WTC11 (cell line): ENCODE measurements at regions not wholly inside any gene's neighbourhood (a gene's known extent, or its start where the extent isn't known, plus 50 kb on each side); places are given as distances from the start of the nearest gene placed in this dataset.

Experiments used
- EMX1 ChIP-seq: fragments of 250-450 bp; sonication (Bioruptor Pico); IDR thresholded peaks from 2 replicates; pipeline ENCODE4 v1.8.0; 2021; ENCODE audit warnings: mild to moderate bottlenecking
- FOXJ3 ChIP-seq: sonication (generic); formaldehyde crosslinking; IDR thresholded peaks from 2 replicates; pipeline ENCODE4 v1.9.0; 2021; ENCODE audit warnings: missing genetic modification reagents, mild to moderate bottlenecking, borderline replicate concordance
- MXD4 ChIP-seq: fragments of 250-450 bp; sonication (Bioruptor Pico); IDR thresholded peaks from 2 replicates; pipeline ENCODE4 v1.8.0; 2021; ENCODE audit warnings: mild to moderate bottlenecking, moderate library complexity, borderline replicate concordance
- NFYB ChIP-seq: sonication (generic); formaldehyde crosslinking; conservative IDR thresholded peaks from 2 replicates; pipeline ENCODE4 v1.8.0; 2022; ENCODE audit warnings: low read depth, missing genetic modification reagents
- RORB ChIP-seq: fragments of 250-450 bp; sonication (Bioruptor Pico); IDR thresholded peaks from 2 replicates; pipeline ENCODE4 v1.9.0; 2021; ENCODE audit warnings: mild to moderate bottlenecking
- TCF7 ChIP-seq: sonication (generic); formaldehyde crosslinking; IDR thresholded peaks from 2 replicates; pipeline ENCODE4 v1.8.0; 2022; ENCODE audit warnings: mild to moderate bottlenecking, low read depth, missing genetic modification reagents, moderate library complexity
- TEAD1 ChIP-seq: sonication (generic); formaldehyde crosslinking; IDR thresholded peaks from 2 replicates; pipeline ENCODE4 v1.8.0; 2022; ENCODE audit warnings: mild to moderate bottlenecking, missing genetic modification reagents
- ZNF396 ChIP-seq: fragments of 250-450 bp; sonication (Bioruptor Pico); IDR thresholded peaks from 2 replicates; pipeline ENCODE4 v1.8.0; 2021; ENCODE audit warnings: mild to moderate bottlenecking, moderate library complexity, borderline replicate concordance
- ZNF416 ChIP-seq: fragments of 250-450 bp; sonication (Bioruptor Pico); IDR thresholded peaks from 2 replicates; pipeline ENCODE4 v1.9.0; 2021; ENCODE audit warnings: mild to moderate bottlenecking, inconsistent platforms
- ZNF671 ChIP-seq: fragments of 250-450 bp; sonication (Bioruptor Pico); IDR thresholded peaks from 2 replicates; pipeline ENCODE4 v1.8.0; 2021; ENCODE audit warnings: mild to moderate bottlenecking
- TF ChIP-seq, protein P1 (sequence below): fragments of 250-450 bp; sonication (Bioruptor Pico); IDR thresholded peaks from 2 replicates; pipeline ENCODE4 v1.8.0; 2021; ENCODE audit warnings: mild to moderate bottlenecking
- TF ChIP-seq, protein P2 (sequence below): sonication (generic); formaldehyde crosslinking; IDR thresholded peaks from 2 replicates; pipeline ENCODE4 v1.8.0; 2023; ENCODE audit warnings: missing genetic modification reagents, mild to moderate bottlenecking, borderline replicate concordance
- TF ChIP-seq, protein P3 (sequence below): sonication (generic); formaldehyde crosslinking; IDR thresholded peaks from 2 replicates; pipeline ENCODE4 v1.8.1; 2022; ENCODE audit warnings: low read depth, missing genetic modification reagents, borderline replicate concordance
- TF ChIP-seq, protein P4 (sequence below): fragments of 250-450 bp; sonication (Bioruptor Pico); IDR thresholded peaks from 2 replicates; pipeline ENCODE4 v1.9.0; 2021; ENCODE audit warnings: mild to moderate bottlenecking
- TF ChIP-seq, protein P5 (sequence below): sonication (generic); formaldehyde crosslinking; IDR thresholded peaks from 2 replicates; pipeline ENCODE4 v1.8.1; 2023; ENCODE audit warnings: mild to moderate bottlenecking, missing genetic modification reagents
- TF ChIP-seq, protein P6 (sequence below): sonication (generic); formaldehyde crosslinking; IDR thresholded peaks from 2 replicates; pipeline ENCODE4 v1.8.0; 2023; ENCODE audit warnings: missing genetic modification reagents
- TF ChIP-seq, protein P7 (sequence below): sonication (generic); formaldehyde crosslinking; IDR thresholded peaks from 2 replicates; pipeline ENCODE4 v1.8.0; 2023; ENCODE audit warnings: mild to moderate bottlenecking, missing genetic modification reagents
- TF ChIP-seq, protein P8 (sequence below): sonication (generic); formaldehyde crosslinking; IDR thresholded peaks from 2 replicates; pipeline ENCODE4 v1.8.1; 2023; ENCODE audit warnings: mild to moderate bottlenecking, missing genetic modification reagents, borderline replicate concordance

DNA sequence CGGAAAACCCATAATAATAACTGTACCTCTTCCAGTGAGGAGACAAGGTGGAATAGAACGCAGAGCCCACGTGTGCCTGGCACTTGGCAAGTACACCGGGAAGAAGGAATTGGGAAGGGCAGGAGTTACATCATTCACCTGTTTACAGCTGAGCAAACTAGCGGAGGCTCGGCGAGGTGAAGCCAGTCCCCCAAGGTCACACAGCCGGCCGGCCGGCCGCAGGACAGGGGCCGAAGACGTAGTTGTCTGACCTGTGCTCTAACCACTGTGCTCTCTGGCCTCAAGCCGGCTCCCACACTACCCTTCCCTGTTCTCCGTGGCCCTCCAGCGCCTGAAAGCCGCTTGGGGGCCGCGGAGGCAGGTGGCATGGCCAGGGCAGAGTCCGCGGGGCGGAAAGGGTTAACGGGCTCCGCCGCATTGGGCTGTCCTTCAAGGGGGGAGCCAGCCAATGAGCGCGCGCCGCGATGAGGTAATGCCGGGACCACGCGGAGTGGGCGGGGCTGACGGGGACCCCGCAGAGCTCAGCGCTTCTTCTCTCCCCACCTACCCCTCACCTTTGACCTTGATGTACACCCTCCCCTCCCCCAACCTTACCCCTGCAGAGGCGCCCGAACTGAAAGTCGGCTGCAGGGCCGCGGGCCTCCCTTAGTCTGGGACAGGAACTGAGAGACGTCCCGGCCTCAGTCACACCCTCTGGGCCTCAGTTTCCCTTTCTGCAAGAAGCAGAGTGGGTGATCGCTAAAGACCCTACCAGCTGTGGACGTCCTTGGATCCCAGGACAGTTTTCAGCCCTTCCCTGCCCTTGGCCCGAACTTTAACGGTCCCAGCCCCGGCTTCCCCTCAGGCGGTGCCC is 125.1 kb downstream of the C9orf50 start (continued):
- TF ChIP-seq, protein P1, sequence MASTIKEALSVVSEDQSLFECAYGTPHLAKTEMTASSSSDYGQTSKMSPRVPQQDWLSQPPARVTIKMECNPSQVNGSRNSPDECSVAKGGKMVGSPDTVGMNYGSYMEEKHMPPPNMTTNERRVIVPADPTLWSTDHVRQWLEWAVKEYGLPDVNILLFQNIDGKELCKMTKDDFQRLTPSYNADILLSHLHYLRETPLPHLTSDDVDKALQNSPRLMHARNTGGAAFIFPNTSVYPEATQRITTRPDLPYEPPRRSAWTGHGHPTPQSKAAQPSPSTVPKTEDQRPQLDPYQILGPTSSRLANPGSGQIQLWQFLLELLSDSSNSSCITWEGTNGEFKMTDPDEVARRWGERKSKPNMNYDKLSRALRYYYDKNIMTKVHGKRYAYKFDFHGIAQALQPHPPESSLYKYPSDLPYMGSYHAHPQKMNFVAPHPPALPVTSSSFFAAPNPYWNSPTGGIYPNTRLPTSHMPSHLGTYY (CRISPR knock-in tag): no peak
- no peak for TF ChIP-seq MXD4 (CRISPR knock-in tag)
- no peak for TF ChIP-seq ZNF416 (CRISPR knock-in tag)
- TF ChIP-seq TEAD1 (CRISPR knock-in tag): no peak
- TF ChIP-seq, protein P2, sequence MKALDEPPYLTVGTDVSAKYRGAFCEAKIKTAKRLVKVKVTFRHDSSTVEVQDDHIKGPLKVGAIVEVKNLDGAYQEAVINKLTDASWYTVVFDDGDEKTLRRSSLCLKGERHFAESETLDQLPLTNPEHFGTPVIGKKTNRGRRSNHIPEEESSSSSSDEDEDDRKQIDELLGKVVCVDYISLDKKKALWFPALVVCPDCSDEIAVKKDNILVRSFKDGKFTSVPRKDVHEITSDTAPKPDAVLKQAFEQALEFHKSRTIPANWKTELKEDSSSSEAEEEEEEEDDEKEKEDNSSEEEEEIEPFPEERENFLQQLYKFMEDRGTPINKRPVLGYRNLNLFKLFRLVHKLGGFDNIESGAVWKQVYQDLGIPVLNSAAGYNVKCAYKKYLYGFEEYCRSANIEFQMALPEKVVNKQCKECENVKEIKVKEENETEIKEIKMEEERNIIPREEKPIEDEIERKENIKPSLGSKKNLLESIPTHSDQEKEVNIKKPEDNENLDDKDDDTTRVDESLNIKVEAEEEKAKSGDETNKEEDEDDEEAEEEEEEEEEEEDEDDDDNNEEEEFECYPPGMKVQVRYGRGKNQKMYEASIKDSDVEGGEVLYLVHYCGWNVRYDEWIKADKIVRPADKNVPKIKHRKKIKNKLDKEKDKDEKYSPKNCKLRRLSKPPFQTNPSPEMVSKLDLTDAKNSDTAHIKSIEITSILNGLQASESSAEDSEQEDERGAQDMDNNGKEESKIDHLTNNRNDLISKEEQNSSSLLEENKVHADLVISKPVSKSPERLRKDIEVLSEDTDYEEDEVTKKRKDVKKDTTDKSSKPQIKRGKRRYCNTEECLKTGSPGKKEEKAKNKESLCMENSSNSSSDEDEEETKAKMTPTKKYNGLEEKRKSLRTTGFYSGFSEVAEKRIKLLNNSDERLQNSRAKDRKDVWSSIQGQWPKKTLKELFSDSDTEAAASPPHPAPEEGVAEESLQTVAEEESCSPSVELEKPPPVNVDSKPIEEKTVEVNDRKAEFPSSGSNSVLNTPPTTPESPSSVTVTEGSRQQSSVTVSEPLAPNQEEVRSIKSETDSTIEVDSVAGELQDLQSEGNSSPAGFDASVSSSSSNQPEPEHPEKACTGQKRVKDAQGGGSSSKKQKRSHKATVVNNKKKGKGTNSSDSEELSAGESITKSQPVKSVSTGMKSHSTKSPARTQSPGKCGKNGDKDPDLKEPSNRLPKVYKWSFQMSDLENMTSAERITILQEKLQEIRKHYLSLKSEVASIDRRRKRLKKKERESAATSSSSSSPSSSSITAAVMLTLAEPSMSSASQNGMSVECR (CRISPR knock-in tag): 0 out of 2 replicates have a peak, but pooled peaks have one; percentile 31
- TF ChIP-seq RORB (CRISPR knock-in tag): no peak
- TF ChIP-seq ZNF396 (CRISPR knock-in tag): no peak
- TF ChIP-seq FOXJ3 (CRISPR knock-in tag): no peak
- TF ChIP-seq, protein P3, sequence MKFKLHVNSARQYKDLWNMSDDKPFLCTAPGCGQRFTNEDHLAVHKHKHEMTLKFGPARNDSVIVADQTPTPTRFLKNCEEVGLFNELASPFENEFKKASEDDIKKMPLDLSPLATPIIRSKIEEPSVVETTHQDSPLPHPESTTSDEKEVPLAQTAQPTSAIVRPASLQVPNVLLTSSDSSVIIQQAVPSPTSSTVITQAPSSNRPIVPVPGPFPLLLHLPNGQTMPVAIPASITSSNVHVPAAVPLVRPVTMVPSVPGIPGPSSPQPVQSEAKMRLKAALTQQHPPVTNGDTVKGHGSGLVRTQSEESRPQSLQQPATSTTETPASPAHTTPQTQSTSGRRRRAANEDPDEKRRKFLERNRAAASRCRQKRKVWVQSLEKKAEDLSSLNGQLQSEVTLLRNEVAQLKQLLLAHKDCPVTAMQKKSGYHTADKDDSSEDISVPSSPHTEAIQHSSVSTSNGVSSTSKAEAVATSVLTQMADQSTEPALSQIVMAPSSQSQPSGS (CRISPR knock-in tag): 0 out of 2 replicates have a peak, but pooled peaks have one; percentile 68
- TF ChIP-seq, protein P4, sequence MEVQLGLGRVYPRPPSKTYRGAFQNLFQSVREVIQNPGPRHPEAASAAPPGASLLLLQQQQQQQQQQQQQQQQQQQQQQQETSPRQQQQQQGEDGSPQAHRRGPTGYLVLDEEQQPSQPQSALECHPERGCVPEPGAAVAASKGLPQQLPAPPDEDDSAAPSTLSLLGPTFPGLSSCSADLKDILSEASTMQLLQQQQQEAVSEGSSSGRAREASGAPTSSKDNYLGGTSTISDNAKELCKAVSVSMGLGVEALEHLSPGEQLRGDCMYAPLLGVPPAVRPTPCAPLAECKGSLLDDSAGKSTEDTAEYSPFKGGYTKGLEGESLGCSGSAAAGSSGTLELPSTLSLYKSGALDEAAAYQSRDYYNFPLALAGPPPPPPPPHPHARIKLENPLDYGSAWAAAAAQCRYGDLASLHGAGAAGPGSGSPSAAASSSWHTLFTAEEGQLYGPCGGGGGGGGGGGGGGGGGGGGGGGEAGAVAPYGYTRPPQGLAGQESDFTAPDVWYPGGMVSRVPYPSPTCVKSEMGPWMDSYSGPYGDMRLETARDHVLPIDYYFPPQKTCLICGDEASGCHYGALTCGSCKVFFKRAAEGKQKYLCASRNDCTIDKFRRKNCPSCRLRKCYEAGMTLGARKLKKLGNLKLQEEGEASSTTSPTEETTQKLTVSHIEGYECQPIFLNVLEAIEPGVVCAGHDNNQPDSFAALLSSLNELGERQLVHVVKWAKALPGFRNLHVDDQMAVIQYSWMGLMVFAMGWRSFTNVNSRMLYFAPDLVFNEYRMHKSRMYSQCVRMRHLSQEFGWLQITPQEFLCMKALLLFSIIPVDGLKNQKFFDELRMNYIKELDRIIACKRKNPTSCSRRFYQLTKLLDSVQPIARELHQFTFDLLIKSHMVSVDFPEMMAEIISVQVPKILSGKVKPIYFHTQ: no peak
- TF ChIP-seq, protein P5, sequence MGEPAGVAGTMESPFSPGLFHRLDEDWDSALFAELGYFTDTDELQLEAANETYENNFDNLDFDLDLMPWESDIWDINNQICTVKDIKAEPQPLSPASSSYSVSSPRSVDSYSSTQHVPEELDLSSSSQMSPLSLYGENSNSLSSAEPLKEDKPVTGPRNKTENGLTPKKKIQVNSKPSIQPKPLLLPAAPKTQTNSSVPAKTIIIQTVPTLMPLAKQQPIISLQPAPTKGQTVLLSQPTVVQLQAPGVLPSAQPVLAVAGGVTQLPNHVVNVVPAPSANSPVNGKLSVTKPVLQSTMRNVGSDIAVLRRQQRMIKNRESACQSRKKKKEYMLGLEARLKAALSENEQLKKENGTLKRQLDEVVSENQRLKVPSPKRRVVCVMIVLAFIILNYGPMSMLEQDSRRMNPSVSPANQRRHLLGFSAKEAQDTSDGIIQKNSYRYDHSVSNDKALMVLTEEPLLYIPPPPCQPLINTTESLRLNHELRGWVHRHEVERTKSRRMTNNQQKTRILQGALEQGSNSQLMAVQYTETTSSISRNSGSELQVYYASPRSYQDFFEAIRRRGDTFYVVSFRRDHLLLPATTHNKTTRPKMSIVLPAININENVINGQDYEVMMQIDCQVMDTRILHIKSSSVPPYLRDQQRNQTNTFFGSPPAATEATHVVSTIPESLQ (CRISPR knock-in tag): no peak
- no peak for TF ChIP-seq TCF7 (CRISPR knock-in tag)
- no peak for TF ChIP-seq EMX1 (CRISPR knock-in tag)
- TF ChIP-seq NFYB (CRISPR knock-in tag): peak; percentile 85
- TF ChIP-seq, protein P6, sequence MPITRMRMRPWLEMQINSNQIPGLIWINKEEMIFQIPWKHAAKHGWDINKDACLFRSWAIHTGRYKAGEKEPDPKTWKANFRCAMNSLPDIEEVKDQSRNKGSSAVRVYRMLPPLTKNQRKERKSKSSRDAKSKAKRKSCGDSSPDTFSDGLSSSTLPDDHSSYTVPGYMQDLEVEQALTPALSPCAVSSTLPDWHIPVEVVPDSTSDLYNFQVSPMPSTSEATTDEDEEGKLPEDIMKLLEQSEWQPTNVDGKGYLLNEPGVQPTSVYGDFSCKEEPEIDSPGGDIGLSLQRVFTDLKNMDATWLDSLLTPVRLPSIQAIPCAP (CRISPR knock-in tag): no peak
- TF ChIP-seq, protein P7, sequence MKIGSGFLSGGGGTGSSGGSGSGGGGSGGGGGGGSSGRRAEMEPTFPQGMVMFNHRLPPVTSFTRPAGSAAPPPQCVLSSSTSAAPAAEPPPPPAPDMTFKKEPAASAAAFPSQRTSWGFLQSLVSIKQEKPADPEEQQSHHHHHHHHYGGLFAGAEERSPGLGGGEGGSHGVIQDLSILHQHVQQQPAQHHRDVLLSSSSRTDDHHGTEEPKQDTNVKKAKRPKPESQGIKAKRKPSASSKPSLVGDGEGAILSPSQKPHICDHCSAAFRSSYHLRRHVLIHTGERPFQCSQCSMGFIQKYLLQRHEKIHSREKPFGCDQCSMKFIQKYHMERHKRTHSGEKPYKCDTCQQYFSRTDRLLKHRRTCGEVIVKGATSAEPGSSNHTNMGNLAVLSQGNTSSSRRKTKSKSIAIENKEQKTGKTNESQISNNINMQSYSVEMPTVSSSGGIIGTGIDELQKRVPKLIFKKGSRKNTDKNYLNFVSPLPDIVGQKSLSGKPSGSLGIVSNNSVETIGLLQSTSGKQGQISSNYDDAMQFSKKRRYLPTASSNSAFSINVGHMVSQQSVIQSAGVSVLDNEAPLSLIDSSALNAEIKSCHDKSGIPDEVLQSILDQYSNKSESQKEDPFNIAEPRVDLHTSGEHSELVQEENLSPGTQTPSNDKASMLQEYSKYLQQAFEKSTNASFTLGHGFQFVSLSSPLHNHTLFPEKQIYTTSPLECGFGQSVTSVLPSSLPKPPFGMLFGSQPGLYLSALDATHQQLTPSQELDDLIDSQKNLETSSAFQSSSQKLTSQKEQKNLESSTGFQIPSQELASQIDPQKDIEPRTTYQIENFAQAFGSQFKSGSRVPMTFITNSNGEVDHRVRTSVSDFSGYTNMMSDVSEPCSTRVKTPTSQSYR: peak; percentile 89
- TF ChIP-seq ZNF671 (CRISPR knock-in tag): no peak
- TF ChIP-seq, protein P8, sequence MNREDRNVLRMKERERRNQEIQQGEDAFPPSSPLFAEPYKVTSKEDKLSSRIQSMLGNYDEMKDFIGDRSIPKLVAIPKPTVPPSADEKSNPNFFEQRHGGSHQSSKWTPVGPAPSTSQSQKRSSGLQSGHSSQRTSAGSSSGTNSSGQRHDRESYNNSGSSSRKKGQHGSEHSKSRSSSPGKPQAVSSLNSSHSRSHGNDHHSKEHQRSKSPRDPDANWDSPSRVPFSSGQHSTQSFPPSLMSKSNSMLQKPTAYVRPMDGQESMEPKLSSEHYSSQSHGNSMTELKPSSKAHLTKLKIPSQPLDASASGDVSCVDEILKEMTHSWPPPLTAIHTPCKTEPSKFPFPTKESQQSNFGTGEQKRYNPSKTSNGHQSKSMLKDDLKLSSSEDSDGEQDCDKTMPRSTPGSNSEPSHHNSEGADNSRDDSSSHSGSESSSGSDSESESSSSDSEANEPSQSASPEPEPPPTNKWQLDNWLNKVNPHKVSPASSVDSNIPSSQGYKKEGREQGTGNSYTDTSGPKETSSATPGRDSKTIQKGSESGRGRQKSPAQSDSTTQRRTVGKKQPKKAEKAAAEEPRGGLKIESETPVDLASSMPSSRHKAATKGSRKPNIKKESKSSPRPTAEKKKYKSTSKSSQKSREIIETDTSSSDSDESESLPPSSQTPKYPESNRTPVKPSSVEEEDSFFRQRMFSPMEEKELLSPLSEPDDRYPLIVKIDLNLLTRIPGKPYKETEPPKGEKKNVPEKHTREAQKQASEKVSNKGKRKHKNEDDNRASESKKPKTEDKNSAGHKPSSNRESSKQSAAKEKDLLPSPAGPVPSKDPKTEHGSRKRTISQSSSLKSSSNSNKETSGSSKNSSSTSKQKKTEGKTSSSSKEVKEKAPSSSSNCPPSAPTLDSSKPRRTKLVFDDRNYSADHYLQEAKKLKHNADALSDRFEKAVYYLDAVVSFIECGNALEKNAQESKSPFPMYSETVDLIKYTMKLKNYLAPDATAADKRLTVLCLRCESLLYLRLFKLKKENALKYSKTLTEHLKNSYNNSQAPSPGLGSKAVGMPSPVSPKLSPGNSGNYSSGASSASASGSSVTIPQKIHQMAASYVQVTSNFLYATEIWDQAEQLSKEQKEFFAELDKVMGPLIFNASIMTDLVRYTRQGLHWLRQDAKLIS: no peak
